GM12875 (cell line): ENCODE measurements at regions not wholly inside any gene's neighbourhood (a gene's known extent, or its start where the extent isn't known, plus 50 kb on each side); places are given as distances from the start of the nearest gene placed in this dataset.

ENCODE experiments used
- H3K4me3 ChIP-seq: one replicate; pipeline ENCODE4 v1.5.1; 2011; ENCODE audit warnings: low read depth, low read length, control low read depth
- TF ChIP-seq, protein P1 (sequence below): IDR thresholded peaks from 2 replicates; pipeline ENCODE4 v1.5.1; 2011; ENCODE audit warnings: low read depth, mild to moderate bottlenecking, control low read depth, inconsistent platforms, low read length, moderate library complexity, borderline replicate concordance; ENCODE audit not compliant: insufficient read depth

DNA sequence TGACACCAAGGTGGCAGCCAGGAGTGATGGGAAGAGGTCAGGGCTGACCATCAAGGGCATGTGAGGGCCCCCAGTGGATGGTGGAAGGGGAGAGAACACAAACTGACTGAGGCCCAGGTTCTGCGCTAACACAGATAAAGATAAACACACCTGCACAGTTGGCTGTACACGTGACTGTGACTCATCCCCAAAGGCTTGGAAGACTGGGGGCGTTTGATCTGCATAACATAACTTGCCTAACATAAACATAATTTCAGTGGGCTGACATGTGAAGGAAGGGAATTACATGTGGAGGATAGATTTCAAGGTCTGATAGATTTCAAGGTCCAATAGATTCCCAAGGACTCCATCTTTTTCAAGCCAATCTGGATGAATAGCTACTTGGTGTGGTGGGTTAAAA lies 100.9 kb upstream of the TNRC6C start:
- TF ChIP-seq, protein P1, sequence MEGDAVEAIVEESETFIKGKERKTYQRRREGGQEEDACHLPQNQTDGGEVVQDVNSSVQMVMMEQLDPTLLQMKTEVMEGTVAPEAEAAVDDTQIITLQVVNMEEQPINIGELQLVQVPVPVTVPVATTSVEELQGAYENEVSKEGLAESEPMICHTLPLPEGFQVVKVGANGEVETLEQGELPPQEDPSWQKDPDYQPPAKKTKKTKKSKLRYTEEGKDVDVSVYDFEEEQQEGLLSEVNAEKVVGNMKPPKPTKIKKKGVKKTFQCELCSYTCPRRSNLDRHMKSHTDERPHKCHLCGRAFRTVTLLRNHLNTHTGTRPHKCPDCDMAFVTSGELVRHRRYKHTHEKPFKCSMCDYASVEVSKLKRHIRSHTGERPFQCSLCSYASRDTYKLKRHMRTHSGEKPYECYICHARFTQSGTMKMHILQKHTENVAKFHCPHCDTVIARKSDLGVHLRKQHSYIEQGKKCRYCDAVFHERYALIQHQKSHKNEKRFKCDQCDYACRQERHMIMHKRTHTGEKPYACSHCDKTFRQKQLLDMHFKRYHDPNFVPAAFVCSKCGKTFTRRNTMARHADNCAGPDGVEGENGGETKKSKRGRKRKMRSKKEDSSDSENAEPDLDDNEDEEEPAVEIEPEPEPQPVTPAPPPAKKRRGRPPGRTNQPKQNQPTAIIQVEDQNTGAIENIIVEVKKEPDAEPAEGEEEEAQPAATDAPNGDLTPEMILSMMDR, result no peak
- H3K4me3 ChIP-seq, result no peak overlapping the region

GRCh38 chr17:77858291-77859034 lies 100.0 kb upstream of the TNRC6C start:
- H3K4me3 ChIP-seq, result no peak overlapping the region
- TF ChIP-seq, protein P1, result no peak

DNA sequence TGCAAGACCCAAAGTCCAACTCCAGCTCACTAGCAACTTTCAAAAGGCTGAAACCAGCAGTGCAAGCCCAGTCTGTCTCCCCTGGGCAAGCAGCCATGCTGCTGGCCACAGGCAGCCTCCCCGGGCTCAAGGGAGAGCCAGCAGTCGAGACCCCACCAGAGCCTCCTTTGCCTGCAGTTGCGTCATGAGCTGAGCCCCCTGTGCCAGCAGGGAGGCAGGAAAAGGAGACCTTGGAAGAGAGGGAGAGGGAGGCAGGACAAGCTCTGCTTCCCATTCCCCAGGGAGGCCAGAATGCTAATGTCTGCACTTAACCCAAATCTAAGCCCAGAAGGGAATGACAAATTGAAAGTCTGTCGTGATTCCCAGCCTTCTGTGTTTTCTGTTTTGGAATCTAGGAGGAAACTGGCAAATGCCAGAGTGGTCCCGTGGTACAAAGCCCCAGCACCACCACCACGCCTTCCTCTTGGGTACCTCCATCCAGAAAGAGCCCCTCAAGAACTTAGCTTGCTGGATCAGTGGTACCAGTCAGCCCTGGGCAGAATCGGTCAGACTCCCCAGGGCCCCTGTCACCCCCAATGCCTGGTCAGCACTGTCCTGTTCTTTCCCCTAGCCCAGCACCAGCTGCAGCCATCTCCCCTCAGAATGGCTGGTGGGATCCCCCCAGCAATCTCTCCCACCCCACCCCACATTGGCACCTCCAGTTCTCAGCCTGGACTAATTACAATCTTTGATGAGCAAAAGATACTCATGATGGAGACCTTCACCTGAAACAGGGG lies 99.3 kb upstream of the TNRC6C start:
- no peak overlapping the region for H3K4me3 ChIP-seq
- TF ChIP-seq, protein P1, result no peak

DNA sequence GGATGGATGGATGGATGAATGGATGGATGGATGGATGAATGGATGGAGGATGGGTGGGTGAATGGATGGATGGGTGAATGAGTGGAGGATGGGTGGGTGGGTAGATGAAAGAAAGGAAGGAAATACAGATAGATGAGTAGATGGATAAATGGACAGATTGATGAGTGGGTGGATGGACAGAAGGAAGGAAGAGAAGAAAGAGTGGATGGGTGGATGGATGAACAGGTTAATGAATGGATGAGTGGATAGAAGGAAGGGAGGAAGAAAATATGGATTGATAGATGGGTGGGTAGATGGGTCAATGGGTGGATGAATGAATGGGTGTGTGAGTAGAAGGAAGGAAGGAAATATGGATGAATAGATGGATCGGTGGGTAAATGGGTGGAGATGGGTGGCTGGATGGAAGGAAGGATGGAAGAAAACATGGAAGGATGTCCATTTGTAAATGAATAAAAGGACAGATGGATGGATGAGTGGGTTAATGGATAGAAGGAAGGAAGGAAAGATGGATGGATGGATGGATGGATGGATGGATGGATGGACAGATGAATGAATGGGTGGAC lies 97.3 kb upstream of the TNRC6C start:
- TF ChIP-seq, protein P1, result no peak
- no peak overlapping the region for H3K4me3 ChIP-seq

- TF ChIP-seq, protein P1, result no peak
- no peak overlapping the region for H3K4me3 ChIP-seq
These were observed 96.4 kb upstream of the TNRC6C start for GRCh38 chr17:77861981-77862645.

DNA sequence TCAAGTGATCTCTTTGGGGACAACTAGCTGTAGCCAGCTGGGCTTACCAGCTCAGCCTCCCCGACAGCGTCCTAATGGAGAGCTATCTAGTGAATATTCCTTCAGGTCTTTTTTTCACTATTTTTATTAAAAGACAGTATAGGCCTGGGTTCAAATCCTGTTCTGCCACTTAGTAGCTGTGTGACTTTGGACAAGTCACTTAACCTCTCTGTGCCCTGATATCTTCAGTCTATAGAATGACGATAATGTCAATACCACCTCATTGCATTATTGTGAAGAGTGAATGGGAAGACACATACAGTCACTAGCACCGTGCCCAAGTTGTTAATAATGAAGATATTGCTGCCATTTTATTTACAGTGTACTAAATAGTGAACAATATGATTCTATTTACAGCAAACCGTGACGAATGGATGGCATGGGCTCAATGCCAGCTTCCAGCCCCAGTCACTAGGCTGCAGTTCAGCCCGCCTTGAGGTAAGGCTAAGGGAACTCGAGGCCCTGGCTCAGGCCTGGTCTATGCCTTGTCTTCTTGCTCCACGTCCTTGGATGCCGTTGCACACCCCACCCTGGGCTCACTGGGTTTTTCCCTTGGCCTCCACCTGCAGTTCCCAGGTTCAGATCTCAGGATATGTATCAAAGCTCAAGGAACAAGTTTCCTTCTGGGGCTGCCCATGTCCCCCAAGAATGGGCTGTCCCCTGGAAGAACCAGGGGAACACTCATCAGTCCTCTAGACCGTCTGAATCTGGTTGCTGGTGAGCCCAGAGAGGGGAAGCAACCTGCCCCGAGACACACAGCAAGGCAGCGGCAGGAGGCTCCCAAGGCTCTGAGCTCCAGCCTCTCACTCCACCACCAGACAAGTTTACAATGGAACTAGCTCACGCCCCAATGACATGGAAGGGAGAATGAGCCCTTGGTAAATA lies 95.4 kb upstream of the TNRC6C start:
- H3K4me3 ChIP-seq, result no peak overlapping the region
- TF ChIP-seq, protein P1, result no peak
